Naive B cell (primary cell): ENCODE measurements at regions not wholly inside any gene's neighbourhood (a gene's known extent, or its start where the extent isn't known, plus 50 kb on each side); places are given as distances from the start of the nearest gene placed in this dataset.
"Not testable (repeated sequence)": the region's sequence is repeated elsewhere in the genome, so short reads cannot be mapped to it uniquely, and the experiment has no call there.

Experiments
- ATAC-seq, 2 donors: fragments of 150-1000 bp; cut with Tn5 transposase; 2 replicates each; pipeline ENCODE4 v1.10.0; 2021; ENCODE audit warnings: low read depth in 2 of 2, mild to moderate bottlenecking in 2 of 2, moderate library complexity in 2 of 2
- DNase-seq: peaks from one replicate; pipeline ENCODE4 v3.0.0; 2022
- H3K27ac Mint-ChIP-seq, 6 donors: one replicate each; pipeline ENCODE4 v1.8.0; 2020 to 2022; ENCODE audit warnings: mild to moderate bottlenecking in 6 of 6, mixed read lengths in 6 of 6, moderate library complexity in 5 of 6, inconsistent platforms in 2 of 6
- H3K27me3 Mint-ChIP-seq, 3 donors: one replicate each; pipeline ENCODE4 v1.8.0; 2021 to 2022; ENCODE audit warnings: mixed read lengths in 3 of 3, mild to moderate bottlenecking in 1 of 3
- H3K36me3 Mint-ChIP-seq, 2 donors: one replicate each; pipeline ENCODE4 v1.8.0; 2020 to 2022; ENCODE audit warnings: mixed read lengths in 2 of 2, inconsistent platforms in 1 of 2, mild to moderate bottlenecking in 1 of 2
- H3K4me1 Mint-ChIP-seq, 3 donors: one replicate each; pipeline ENCODE4 v1.8.0; 2020 to 2022; ENCODE audit warnings: mixed read lengths in 3 of 3, inconsistent platforms in 1 of 3, mild to moderate bottlenecking in 1 of 3, moderate library complexity in 1 of 3
- H3K4me3 Mint-ChIP-seq, 8 donors: one replicate each; pipeline ENCODE4 v1.8.0; 2020 to 2022; ENCODE audit warnings: mild to moderate bottlenecking in 8 of 8, mixed read lengths in 8 of 8, moderate library complexity in 8 of 8, inconsistent platforms in 2 of 8
- H3K9me3 Mint-ChIP-seq, 7 donors: one replicate each; pipeline ENCODE4 v1.8.0; 2020 to 2022; ENCODE audit warnings: mixed read lengths in 7 of 7, mild to moderate bottlenecking in 5 of 7, inconsistent platforms in 2 of 7, moderate library complexity in 1 of 7

DNA sequence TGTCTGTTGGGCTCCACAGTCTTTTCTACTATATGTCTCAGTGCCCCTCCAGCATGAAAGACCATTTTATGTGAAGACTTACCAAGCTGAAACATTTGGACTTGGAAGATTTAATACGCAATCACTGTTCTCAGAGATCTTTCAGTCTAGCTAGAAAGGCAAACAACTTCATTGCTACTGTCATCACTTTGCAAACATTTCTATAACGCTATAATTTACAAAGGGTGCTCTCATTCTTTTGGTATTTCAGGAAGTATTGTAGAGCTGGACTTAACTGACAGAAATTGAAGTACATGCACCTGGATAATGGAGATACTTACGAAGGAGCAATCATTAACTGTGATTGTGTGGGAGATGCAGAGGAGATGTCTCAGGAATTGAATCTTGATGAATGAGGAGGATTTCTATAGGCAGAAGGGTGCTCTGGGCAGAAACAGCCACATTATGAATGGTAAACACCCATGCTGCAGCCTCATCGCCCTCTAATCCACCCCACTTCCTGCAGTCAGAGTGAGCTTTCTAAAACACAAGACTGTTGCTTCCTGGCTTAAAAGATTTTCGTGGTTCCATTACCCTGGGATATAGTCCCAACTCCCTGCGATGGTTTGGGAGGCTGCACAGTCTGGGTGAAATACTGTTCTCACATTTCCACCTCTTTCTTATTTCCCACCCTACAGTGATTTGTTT, 75.1 kb upstream of the GNG12 start:
- ATAC-seq (no peak), DNase-seq (no peak)
- Mint-ChIP-seq H3K36me3 (no peaks in the 10 kb centered on the region), H3K9me3 (peaks cover 2 to 14% (median 4%) of the 10 kb centered on the region in 7 donors), H3K27ac (no peak overlapping the region), H3K4me1 (no peaks in the 10 kb centered on the region), H3K4me3 (no peak overlapping the region), H3K27me3 (peaks cover 0 to 5% (median 0%) of the 10 kb centered on the region in 3 donors)

DNA sequence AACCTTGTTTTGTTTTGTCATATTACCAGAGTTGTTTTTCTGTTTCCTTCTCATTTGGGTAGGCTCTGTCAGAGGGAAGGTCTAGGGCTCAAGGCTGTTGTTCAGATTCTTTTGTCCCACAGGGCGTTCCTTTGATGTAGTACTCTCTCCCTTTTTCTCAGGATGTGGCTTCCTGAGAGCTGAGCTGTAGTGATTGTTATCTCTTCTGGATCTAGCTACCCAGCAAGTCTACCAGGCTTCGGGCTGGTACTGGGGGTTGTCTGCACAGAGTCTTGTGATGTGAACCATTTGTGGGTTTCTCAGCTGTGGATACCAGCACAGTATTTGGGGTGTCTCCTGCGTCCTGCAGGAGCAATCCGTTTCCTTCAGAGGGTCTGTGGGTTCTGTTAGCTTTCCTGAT, 74.2 kb upstream of the GNG12 start:
- H3K9me3 Mint-ChIP-seq = peaks cover 6 to 23% (median 10%) of the 10 kb centered on the region in 7 donors
- not testable (repeated sequence) for H3K36me3 Mint-ChIP-seq, H3K4me3 Mint-ChIP-seq, ATAC-seq, DNase-seq, H3K4me1 Mint-ChIP-seq, H3K27ac Mint-ChIP-seq, H3K27me3 Mint-ChIP-seq

DNA sequence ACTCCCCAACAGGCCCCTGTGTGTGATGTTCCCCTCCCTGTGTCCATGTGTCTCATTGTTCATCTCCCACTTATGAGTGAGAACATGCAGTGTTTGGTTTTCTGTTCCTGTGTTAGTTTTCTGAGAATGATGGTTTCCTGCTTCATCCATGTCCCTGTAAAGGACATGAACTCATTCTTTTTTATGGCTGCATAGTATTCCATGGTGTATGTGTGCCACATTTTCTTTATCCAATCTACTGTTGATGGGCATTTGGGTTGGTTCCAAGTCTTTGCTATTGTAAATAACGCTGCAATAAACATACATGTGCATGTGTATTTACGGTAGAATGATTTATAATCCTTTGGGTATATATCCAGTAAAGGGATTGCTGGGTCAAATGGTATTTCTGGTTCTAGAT, 72.7 kb upstream of the GNG12 start:
- not testable (repeated sequence) for H3K27ac Mint-ChIP-seq, H3K4me3 Mint-ChIP-seq, ATAC-seq, H3K27me3 Mint-ChIP-seq, H3K4me1 Mint-ChIP-seq, DNase-seq, H3K36me3 Mint-ChIP-seq
- H3K9me3 Mint-ChIP-seq = peaks cover 6 to 35% (median 12%) of the 10 kb centered on the region in 7 donors

DNA sequence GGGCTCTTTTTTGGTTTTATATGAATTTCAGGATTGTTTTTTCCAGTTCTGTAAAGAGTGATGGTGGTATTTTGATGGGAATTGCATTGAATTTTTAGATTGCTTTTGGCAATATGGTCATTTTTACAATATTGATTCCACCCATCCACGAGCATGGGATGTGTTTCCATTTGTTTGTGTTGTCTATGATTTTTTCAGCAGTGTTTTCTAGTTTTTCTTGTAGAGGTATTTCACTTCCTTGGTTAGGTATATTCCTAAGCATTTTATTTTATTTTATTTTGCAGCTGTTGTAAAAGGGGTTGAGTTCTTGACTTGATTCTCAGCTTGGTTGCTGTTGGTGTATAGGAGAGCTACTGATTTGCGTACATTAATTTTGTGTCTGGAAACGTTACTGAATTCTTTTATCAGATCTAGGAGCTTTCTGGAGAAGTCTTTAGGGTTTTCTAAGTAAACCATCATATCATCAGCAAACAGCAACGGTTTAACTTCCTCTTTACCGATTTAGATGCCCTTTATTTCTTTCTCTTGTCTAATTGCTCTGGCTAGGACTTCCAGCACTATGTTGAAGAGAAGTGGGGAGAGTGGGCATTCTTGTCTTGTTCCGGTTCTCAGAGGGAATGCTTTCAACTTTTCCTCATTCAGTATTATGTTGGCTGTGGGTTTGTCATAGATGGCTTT, 69.4 kb upstream of the GNG12 start:
- not testable (repeated sequence) for H3K27me3 Mint-ChIP-seq, DNase-seq, H3K27ac Mint-ChIP-seq, H3K36me3 Mint-ChIP-seq, H3K4me3 Mint-ChIP-seq, ATAC-seq, H3K4me1 Mint-ChIP-seq
- peaks cover 6 to 33% (median 12%) of the 10 kb centered on the region in 7 donors for H3K9me3 Mint-ChIP-seq

DNA sequence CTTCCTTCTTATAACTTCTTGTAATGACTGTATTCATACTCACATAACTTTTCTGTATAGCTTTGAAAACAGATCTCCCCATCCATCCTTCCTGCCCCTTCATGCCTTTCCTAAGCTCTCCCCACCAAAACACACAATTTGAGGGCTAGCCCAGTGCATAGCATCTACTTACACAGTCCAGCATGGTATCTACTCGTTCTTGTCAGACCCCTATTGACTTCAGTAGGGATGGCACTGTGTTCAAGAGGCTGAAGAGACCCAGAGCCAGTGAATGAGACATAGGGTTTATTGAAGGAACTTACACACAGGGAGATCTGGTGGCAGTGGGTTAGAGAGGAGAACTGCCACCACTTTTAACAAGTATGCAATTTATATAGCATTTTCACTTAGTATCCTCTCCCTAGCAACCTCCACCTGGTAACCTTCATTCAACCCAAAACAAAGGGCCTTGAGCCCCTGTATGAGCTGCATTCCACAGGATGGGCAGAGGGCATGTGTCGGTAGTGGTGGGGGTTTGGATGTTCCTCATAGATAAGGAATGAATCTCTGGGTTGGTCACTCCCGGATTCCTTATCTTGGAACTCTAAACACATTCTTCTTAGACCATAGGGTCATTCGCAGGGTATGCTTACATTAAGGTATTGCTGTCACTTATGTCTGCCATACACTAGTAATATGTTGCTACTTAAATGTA, 64.9 kb upstream of the GNG12 start:
- Mint-ChIP-seq H3K27me3 (peaks cover 0 to 5% (median 0%) of the 10 kb centered on the region in 3 donors), H3K9me3 (peaks cover 4 to 19% (median 8%) of the 10 kb centered on the region in 7 donors), H3K4me3 (no peak overlapping the region), H3K4me1 (no peaks in the 10 kb centered on the region), H3K36me3 (no peaks in the 10 kb centered on the region), H3K27ac (no peak overlapping the region)
- DNase-seq (no peak), ATAC-seq (no peak)

DNA sequence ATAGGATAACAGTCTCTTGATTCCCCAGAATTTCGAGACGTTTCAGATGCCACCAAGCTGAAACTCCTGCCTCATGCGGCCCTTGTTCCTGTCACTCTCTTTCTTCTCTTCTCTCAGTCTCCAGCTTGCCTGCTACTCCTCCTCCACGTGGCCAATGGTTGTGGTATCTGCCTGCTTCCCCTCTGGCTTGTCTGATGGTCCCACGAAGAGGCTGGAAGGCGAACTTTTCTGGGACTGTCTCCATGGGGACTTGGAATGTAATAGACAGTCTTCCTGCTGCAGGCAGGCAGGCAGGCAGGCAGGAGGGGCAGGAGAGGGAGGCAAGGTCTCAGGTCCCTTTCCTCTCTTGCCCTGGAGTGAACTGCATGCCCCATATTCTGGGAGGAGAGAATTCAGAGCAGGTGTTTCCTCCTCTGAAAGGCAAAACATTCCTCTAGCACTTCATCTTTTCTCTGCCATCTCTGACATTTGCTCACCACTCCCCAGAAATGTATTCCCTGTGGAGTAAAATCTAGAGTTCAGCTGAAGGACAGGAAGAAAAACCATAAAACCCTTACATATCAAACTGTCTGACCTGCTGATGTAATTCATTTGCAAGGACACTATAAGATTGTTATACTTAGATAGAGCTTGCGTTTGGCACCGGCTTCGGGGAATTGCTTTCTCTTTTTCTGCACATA, 64.1 kb upstream of the GNG12 start:
- no peaks in the 10 kb centered on the region for H3K4me1 Mint-ChIP-seq
- H3K9me3 Mint-ChIP-seq = peaks cover under 1 to 12% (median 5%) of the 10 kb centered on the region in 7 donors
- H3K36me3 Mint-ChIP-seq = no peaks in the 10 kb centered on the region
- peaks cover 0 to 5% (median 0%) of the 10 kb centered on the region in 3 donors for H3K27me3 Mint-ChIP-seq
- no peak for ATAC-seq
- DNase-seq = no peak
- no peak overlapping the region for H3K4me3 Mint-ChIP-seq
- no peak overlapping the region for H3K27ac Mint-ChIP-seq

DNA sequence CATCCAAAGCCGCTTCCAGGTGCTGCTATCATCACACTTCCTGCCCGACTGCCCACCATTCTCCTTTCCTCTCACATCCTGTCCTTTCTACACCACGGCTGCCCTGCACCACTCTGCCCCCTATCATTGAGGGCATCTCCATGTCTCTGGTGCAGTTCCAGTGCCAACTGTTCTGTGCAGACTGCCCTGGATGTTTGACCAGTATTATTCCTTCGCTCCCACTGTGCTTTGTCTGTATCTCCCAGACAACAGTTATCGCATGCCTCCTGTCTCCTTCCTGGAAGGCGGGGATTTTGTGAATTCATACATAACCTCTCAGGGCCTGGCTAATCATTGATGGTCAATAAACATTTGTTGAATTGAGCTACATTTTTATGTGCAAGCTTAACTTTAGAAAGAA, 63.6 kb upstream of the GNG12 start:
- no peaks in the 10 kb centered on the region for H3K36me3 Mint-ChIP-seq
- H3K27ac Mint-ChIP-seq = no peak overlapping the region
- H3K27me3 Mint-ChIP-seq = peaks cover 0 to 5% (median 0%) of the 10 kb centered on the region in 3 donors
- no peak for DNase-seq
- peaks cover 0 to 7% (median 4%) of the 10 kb centered on the region in 7 donors for H3K9me3 Mint-ChIP-seq
- ATAC-seq = no peak
- H3K4me3 Mint-ChIP-seq = no peak overlapping the region
- H3K4me1 Mint-ChIP-seq = no peaks in the 10 kb centered on the region

DNA sequence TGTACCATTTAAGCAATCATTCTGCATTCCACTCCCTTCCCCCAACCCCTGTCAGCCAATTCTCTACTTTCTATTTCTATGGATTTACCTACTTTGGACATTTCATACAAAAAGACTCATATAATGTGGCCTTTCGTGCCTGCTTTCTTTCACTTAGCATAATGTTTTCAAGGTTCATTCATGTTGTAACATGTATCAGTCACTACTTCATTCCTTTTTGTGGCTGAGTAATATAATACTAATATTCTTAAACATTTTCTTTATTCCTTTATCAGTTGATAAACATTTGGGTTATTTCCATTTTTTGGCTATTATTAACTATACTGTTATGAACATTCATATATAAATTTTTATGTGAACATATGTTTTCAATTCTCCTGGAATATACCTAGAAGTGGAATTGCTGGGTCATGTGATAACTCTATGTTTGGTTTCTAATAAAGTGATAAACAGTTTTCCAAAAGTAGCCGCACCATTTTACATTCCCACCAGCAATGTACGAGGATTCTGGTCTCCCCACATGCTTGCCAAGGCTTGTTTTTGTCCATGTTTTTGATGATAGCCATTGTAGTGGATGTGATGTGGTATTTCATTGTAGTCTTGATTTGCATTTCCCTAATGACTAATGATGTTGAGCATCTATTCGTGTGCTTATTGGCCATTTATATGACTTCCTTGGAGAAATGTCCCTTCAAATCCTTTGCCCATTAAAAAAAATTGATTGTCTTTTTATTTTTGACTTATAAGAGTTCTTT, 61.9 kb upstream of the GNG12 start:
- H3K27me3 Mint-ChIP-seq = peaks cover 0 to 5% (median 0%) of the 10 kb centered on the region in 3 donors
- ATAC-seq = no peak

DNA sequence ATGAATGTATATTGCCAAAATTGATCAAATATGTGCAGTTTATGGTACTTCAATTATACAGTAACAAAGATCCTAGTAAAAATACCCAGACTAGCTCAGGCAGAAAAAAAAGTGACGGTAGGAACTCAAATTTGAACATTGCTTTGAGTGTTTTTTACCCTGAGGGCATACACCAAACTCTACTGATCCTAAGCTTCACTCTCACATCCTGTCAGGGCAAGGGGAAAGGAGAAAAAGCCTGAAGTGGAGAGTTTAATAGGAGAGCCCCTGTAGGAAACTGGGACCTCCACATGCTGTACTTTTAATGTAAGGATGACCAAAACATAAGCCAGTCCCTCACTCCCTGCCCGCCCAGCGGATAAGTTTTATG, 59.8 kb upstream of the GNG12 start:
- no peaks in the 10 kb centered on the region for H3K36me3 Mint-ChIP-seq
- H3K27ac Mint-ChIP-seq = no peak overlapping the region
- DNase-seq (no peak), ATAC-seq (no peak)
- no peak overlapping the region for H3K4me3 Mint-ChIP-seq
- peaks cover 0 to 5% (median 4%) of the 10 kb centered on the region in 3 donors for H3K27me3 Mint-ChIP-seq
- H3K4me1 Mint-ChIP-seq = no peaks in the 10 kb centered on the region
- H3K9me3 Mint-ChIP-seq = peaks cover 0 to 4% (median 0%) of the 10 kb centered on the region in 7 donors

More for the DNA sequence above, 61.9 kb upstream of the GNG12 start:
- peaks cover 0 to 4% (median 0%) of the 10 kb centered on the region in 7 donors for H3K9me3 Mint-ChIP-seq
- no peaks in the 10 kb centered on the region for H3K4me1 Mint-ChIP-seq
- H3K4me3 Mint-ChIP-seq = no peak overlapping the region
- H3K36me3 Mint-ChIP-seq = no peaks in the 10 kb centered on the region
- DNase-seq = no peak
- peak overlapping the region in 1 of 6 donors; percentile 8 for H3K27ac Mint-ChIP-seq

DNA sequence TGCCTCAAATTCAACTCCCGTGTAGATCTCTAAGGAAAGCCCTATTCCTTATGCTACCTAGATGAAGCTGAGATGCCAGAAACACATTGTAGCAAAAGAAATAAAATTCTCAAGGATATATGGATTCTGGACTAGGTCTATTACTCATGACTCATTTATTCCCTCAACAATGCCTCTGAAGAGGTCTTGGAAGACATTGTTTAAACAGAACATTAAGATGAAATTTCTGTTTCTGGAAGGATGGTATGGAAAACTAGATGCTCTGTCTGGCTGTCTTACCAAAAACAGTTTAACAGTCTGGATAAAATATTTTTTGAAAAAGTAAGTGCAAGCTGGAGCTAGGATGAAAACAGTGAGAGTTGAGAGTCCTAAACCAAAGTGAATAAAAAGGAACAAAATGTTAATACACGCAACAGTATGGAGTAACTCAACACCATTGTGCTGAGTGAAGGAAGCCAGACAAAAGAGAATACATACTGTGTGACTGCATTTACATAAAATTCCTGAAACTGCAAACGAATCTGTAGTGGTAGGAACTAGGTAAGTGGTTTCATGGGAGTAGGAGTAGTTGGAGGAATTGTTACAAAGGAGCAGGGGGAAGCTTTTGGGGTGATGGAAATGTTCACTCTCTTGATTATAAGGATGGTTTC, 59.3 kb upstream of the GNG12 start:
- Mint-ChIP-seq H3K36me3 (no peaks in the 10 kb centered on the region), H3K4me3 (no peak overlapping the region), H3K9me3 (peaks cover 0 to 4% (median 0%) of the 10 kb centered on the region in 7 donors), H3K4me1 (no peaks in the 10 kb centered on the region), H3K27me3 (peaks cover 0 to 5% (median 4%) of the 10 kb centered on the region in 3 donors), H3K27ac (no peak overlapping the region)
- DNase-seq = no peak
- ATAC-seq = no peak

DNA sequence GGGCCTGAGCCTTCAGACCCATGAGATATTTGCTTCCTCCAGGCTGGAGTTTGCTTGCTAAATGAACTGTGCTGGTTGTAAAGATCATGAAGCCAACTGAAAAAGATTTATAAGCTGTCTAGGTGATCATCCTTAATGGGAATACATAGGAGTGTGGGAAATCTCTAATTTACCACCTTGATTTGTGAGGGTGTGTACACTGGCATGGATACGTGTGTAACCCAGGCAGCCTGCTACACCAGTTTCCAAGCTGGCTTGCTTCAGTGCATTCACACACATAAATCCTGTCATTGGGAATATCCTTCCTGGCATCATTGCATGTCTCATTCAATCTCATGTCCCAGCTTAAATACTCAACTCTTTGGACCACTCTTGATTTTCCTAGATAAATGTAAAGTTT, 57.6 kb upstream of the GNG12 start:
- no peak overlapping the region for H3K27ac Mint-ChIP-seq
- no peaks in the 10 kb centered on the region for H3K9me3 Mint-ChIP-seq
- no peaks in the 10 kb centered on the region for H3K4me1 Mint-ChIP-seq
- DNase-seq (no peak), ATAC-seq (no peak)
- H3K27me3 Mint-ChIP-seq = peaks cover 0 to 4% (median 0%) of the 10 kb centered on the region in 3 donors
- H3K4me3 Mint-ChIP-seq = no peak overlapping the region
- no peaks in the 10 kb centered on the region for H3K36me3 Mint-ChIP-seq

DNA sequence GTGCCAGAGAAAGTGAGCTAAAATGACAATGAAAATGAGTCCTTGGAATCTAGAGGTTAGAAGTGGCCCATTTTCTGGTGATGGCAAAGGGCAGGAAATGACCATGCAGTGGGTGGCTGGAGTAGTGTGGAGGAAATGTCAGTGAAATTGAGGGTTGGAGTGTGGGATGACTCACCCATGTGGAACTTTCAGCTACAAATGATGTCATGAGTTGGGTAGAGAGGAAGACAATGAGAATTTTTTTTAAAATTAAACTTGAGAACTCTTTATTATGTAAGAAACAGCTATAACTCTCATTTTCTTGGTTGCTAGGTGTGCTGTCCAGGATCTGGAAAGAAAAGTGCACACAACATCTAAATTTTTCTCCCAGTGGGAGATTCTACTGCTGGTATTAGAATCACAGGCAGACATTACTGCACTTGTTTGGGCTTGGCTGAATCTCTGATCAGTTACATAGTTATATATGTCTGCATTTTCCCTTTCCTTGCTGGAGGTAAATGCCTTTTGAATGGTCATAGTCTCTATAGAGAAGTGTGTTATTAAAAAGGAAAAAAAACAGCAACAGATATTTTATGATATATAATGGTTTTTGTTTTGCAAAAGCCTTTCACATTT, 56.8 kb upstream of the GNG12 start:
- Mint-ChIP-seq H3K27me3 (peaks cover 0 to 4% (median 0%) of the 10 kb centered on the region in 3 donors), H3K4me3 (no peak overlapping the region), H3K36me3 (no peaks in the 10 kb centered on the region), H3K9me3 (no peaks in the 10 kb centered on the region), H3K4me1 (no peaks in the 10 kb centered on the region), H3K27ac (no peak overlapping the region)
- DNase-seq (no peak), ATAC-seq (no peak)
